ENCODE measurements at regions not wholly inside any gene's neighbourhood (a gene's known extent, or its start where the extent isn't known, plus 50 kb on each side); places are given as distances from the start of the nearest gene placed in this dataset.

DNA sequence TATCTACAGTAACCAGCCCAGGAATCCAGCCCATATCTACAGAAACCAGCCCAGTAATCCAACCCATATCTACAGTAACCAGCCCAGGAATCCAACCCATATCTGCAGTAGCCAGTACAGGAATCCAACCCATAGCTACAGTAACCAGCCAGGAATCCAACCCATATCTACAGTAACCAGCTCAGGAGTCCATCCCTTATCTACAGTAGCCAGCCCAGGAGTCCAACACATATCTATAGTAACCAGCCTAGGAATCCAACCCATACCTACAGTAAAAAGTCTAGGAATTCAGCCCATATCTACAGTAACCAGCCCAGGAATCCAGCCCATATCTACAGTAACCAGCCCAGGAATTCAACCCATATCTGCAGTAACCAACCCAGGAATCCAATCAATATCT lies 445.0 kb upstream of the BOD1L1 start:
- TF ChIP-seq CTCF (IDR thresholded peaks at IDR 0.05) (no peak), EZH2phosphoT487 (IDR thresholded peaks at IDR 0.05) (no peak)
